HL-60 (cell line): ENCODE measurements at regions not wholly inside any gene's neighbourhood (a gene's known extent, or its start where the extent isn't known, plus 50 kb on each side); places are given as distances from the start of the nearest gene placed in this dataset.

ENCODE experiments used
- DNase-seq, 2 experiments: peaks; one replicate each; pipeline ENCODE4 v3.0.0-alpha.2; 2010 to 2020; ENCODE audit warnings: low read depth in 1 of 2, low spot score in 1 of 2
- H3K27ac ChIP-seq: fragments of 250-450 bp; sonication (Bioruptor Pico); replicated peaks from 2 replicates; pipeline ENCODE4 v1.5.1; 2020; ENCODE audit warnings: mild to moderate bottlenecking, moderate library complexity
- H3K27me3 ChIP-seq: fragments of 250-450 bp; sonication (Bioruptor Pico); 2 replicates; pipeline ENCODE4 v1.5.1; 2021; ENCODE audit warnings: mild to moderate bottlenecking, moderate library complexity; ENCODE audit not compliant: insufficient read depth, poor library complexity, severe bottlenecking
- H3K4me3 ChIP-seq: replicated peaks from 2 replicates; pipeline ENCODE4 v1.5.1; 2011; ENCODE audit warnings: mild to moderate bottlenecking, control low read depth, low read length; ENCODE audit not compliant: insufficient read depth
- CTCF ChIP-seq: IDR thresholded peaks from one replicate; pipeline ENCODE4 v1.5.1; 2011; ENCODE audit warnings: low read length, control low read depth, inconsistent platforms; ENCODE audit not compliant: insufficient read depth
- GABPA ChIP-seq: IDR thresholded peaks from 2 replicates; pipeline ENCODE4 v1.6.1; 2012; ENCODE audit warnings: low read depth
- POLR2AphosphoS5 ChIP-seq: IDR thresholded peaks from 2 replicates; pipeline ENCODE4 v1.6.1; 2012; ENCODE audit warnings: low read depth
- REST ChIP-seq: IDR thresholded peaks from 2 replicates; pipeline ENCODE4 v1.6.1; 2012; ENCODE audit warnings: low read depth; ENCODE audit not compliant: insufficient replicate concordance
- SPI1 ChIP-seq: IDR thresholded peaks from 2 replicates; pipeline ENCODE4 v1.6.1; 2012; ENCODE audit warnings: low read depth, mild to moderate bottlenecking, borderline replicate concordance

GRCh38 chr1:212225416-212225815 is 59.8 kb upstream of the PPP2R5A start:
- H3K27ac ChIP-seq = no peak overlapping the region

GRCh38 chr1:212225871-212226302 is 59.3 kb upstream of the PPP2R5A start:
- DNase-seq = no peak
- TF ChIP-seq GABPA (no peak), POLR2AphosphoS5 (no peak), REST (no peak), SPI1 (no peak)
- Histone ChIP-seq H3K27ac (no peak overlapping the region), H3K27me3 (no peaks in the 10 kb centered on the region), H3K4me3 (no peak overlapping the region)

More at GRCh38 chr1:212225416-212225815, 59.8 kb upstream of the PPP2R5A start:
- Histone ChIP-seq H3K4me3 (no peak overlapping the region), H3K27me3 (no peaks in the 10 kb centered on the region)
- no peak for DNase-seq
- TF ChIP-seq CTCF (no peak), GABPA (no peak), SPI1 (no peak), REST (no peak), POLR2AphosphoS5 (no peak)

- Histone ChIP-seq H3K4me3 (no peak overlapping the region), H3K27me3 (no peaks in the 10 kb centered on the region), H3K27ac (no peak overlapping the region)
- no peak for DNase-seq
- no peak for TF ChIP-seq CTCF
- no peak for TF ChIP-seq REST
Measured at GRCh38 chr1:212226467-212226866, 58.7 kb upstream of the PPP2R5A start.

GRCh38 chr1:212228076-212228475 is 57.1 kb upstream of the PPP2R5A start:
- Histone ChIP-seq H3K27ac (no peak overlapping the region), H3K4me3 (no peak overlapping the region), H3K27me3 (no peaks in the 10 kb centered on the region)
- no peak for TF ChIP-seq SPI1
- TF ChIP-seq POLR2AphosphoS5 = no peak
- no peak for TF ChIP-seq CTCF
- TF ChIP-seq GABPA = no peak
- no peak for TF ChIP-seq REST
- no peak for DNase-seq
